GM12874 (cell line): ENCODE measurements at regions not wholly inside any gene's neighbourhood (a gene's known extent, or its start where the extent isn't known, plus 50 kb on each side); places are given as distances from the start of the nearest gene placed in this dataset.

ENCODE experiments used
- TF ChIP-seq, protein P1 (sequence below): IDR thresholded peaks from 2 replicates; pipeline ENCODE4 v1.5.1; 2011; ENCODE audit warnings: low read depth, mild to moderate bottlenecking, control low read depth, low read length, moderate library complexity; ENCODE audit not compliant: insufficient read depth

DNA sequence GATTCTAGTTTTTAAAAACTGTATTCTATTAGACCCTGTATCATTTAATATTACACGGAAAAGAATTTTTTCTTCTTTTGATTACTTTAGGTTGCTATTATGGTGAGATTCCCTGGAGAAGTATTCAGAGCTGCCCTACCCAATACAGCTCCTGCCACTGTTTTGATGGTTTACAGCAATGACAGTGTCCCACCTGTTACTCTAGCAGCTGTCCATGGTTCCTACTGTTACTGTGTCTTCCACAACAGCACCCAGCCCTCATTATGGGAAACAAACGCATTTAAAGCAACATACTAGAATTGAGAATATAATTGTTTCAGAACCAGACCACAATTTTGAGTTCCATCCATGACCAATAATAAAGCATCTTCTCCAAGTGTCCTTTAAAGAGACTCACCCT lies 450.7 kb downstream of the SHQ1 start:
- TF ChIP-seq, protein P1, sequence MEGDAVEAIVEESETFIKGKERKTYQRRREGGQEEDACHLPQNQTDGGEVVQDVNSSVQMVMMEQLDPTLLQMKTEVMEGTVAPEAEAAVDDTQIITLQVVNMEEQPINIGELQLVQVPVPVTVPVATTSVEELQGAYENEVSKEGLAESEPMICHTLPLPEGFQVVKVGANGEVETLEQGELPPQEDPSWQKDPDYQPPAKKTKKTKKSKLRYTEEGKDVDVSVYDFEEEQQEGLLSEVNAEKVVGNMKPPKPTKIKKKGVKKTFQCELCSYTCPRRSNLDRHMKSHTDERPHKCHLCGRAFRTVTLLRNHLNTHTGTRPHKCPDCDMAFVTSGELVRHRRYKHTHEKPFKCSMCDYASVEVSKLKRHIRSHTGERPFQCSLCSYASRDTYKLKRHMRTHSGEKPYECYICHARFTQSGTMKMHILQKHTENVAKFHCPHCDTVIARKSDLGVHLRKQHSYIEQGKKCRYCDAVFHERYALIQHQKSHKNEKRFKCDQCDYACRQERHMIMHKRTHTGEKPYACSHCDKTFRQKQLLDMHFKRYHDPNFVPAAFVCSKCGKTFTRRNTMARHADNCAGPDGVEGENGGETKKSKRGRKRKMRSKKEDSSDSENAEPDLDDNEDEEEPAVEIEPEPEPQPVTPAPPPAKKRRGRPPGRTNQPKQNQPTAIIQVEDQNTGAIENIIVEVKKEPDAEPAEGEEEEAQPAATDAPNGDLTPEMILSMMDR: no peak

DNA sequence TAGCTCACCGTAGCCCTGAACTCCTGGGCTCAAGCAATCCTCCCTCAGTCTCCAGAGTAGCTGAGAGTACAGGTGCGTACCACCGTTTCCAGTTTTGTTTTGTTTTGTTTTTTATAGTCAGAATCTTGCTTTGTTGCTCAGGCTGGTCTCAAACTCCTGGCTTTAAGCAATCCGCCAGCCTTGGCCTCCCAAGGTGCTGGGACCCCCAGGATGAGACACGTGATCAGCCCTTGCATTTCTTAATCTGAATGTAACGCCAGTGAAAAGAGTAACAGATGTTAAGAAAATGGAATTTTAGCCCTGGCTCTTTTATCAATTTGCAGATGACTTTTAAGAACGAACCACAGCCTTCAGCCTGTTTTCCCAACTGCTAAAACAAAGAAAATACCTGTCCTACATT lies 451.3 kb downstream of the SHQ1 start:
- TF ChIP-seq, protein P1: no peak

DNA sequence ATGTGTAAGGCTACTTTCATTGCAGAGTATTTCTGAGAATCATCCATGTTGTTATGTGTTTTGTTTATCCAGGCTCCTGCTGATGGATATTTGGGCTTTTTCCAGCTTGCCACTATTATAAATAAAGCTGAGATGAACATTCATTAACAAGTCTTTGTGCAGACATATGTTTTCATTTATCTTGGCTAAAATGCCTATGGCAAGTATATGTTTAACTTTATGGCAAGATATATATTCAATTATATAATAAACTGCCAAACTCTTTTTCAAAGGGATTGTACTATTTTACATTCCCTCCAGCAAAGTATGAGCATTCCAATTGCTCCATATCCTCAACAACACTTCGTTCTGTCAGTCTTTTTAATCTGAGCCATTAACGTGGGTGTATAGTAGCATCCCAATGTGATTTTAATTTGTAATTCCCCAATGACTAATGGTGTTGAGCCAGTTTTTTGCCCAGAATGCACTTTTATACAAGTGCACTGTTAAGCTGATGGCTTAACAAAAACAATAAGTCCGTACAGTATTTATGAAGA lies 452.4 kb downstream of the SHQ1 start:
- TF ChIP-seq, protein P1: no peak

DNA sequence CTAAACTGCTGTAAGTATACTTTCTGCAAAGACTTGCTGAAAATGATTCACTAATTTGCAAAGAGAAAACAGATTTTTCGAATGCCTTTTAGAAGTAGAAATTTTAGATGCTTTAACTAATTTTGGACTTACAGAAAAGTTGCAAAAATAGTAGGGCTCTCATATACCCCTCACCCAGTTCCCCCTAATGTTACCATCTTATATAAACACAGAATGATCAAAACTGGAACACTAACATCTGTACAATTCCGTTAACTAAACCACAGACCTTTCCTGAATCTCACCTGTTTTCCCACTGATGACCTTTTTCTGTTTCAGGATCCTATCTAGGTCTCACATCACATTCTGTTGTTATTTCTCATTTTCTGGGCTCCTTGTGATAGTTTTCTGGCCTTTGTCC lies 454.8 kb downstream of the SHQ1 start:
- TF ChIP-seq, protein P1: no peak

DNA sequence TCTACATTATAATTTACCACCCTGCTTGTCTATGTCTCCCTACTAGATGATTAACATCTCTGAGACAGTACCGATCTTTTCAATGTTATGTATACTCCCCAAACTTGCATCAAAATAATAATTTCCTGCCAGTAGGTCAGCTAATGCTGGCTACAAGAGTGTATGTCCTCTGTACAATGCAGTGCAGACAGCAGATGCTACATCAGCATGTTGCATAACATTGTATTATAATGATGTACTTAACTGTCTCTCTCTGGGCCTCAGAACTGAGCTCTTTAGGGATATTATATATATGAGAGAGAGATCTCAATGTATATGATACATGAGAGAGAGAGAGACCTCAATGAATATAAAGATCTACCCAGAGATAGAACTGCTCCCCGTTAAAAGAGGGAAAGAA lies 456.6 kb downstream of the SHQ1 start:
- TF ChIP-seq, protein P1: no peak

DNA sequence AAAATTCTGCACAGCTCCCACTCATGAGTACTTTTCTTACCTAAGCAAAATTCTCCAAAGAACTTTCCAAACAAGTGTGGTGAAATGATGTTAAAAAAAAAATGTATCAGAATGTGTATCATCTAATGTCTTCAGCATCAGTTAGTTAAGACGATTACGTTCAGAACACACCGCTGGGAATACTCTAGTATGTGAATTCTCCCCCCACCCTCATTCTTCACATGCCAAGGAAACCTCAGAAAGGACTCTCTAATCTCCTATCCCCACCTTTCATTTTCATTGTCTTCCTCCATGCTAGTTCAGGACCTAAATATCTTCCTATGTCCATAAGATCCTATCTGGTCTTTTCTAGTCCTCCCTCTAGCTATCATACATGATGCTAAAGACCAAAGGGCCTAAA lies 457.4 kb downstream of the SHQ1 start:
- TF ChIP-seq, protein P1: no peak

DNA sequence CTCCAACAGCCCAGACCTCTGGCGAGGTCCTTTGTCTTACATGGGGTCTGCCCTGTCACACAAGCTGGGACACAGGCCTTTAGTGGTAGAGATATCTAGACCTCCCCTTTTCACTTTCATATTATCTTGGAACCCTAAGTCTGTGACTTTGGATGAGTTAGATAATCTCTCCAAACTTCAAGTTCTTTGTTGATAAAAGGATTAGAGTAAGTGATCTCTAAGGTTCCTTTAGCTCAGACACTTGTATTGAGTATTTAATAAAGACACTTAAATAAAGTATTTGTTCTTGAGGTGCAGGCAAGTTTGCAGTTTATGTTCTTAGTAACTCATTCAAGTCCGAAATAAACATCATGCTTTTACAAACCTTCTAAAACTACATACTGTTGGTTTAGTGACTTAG lies 459.6 kb downstream of the SHQ1 start:
- TF ChIP-seq, protein P1: no peak

DNA sequence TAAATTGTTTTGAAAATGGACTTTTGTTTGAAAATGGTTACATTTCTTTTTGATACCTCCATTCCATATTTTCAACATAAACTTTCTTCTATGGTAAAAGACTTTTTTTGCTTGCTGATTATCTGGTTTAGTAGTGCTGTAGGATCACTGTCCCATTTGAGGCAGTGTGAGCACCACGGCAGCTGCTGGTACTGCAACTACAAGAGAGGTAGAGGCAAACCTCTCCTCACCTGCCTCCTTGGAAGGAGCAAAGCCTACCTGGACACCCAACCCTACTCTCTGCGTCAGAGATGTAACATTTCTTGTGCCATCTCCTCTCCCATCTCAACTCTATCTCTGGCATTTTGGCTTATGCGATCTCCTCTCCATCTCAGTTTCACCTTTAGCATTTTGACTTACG lies 460.1 kb downstream of the SHQ1 start:
- TF ChIP-seq, protein P1: no peak
